WTC11 (cell line): ENCODE measurements at regions not wholly inside any gene's neighbourhood (a gene's known extent, or its start where the extent isn't known, plus 50 kb on each side); places are given as distances from the start of the nearest gene placed in this dataset.

Experiments
- ZNF232 ChIP-seq: sonication (generic); formaldehyde crosslinking; IDR thresholded peaks from 2 replicates; pipeline ENCODE4 v1.8.0; 2022; ENCODE audit warnings: mild to moderate bottlenecking, missing genetic modification reagents
- TF ChIP-seq, protein P1 (sequence below): fragments of 200-600 bp; IDR thresholded peaks from 2 replicates; pipeline ENCODE4 v1.8.0; 2022; ENCODE audit warnings: antibody characterized with exemption
- TF ChIP-seq, protein P2 (sequence below): sonication (generic); formaldehyde crosslinking; IDR thresholded peaks from 2 replicates; pipeline ENCODE4 v1.8.1; 2022; ENCODE audit warnings: missing genetic modification reagents, borderline replicate concordance
- TF ChIP-seq, protein P3 (sequence below): sonication (generic); formaldehyde crosslinking; IDR thresholded peaks from 2 replicates; pipeline ENCODE4 v1.8.0; 2022; ENCODE audit warnings: missing genetic modification reagents

DNA sequence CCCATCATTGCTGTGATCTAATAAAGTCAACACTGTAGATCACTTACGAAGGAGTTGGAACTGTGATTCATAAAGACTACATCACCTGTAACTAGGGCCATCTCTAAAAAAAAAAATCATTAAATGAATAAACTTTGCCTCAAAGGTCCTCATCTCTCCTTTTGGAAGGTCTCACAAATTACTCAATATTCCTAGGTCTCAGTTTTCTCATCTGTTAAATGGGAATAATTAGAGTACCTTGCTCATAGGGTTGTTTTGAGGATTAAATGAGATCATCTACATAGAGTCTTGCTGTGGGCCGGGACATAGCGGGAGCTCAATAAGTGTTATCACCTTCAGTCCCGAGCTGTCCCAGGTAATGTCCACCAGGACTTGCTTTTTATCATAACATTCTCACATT, 335.1 kb upstream of the PROK2 start:
- TF ChIP-seq, protein P1, sequence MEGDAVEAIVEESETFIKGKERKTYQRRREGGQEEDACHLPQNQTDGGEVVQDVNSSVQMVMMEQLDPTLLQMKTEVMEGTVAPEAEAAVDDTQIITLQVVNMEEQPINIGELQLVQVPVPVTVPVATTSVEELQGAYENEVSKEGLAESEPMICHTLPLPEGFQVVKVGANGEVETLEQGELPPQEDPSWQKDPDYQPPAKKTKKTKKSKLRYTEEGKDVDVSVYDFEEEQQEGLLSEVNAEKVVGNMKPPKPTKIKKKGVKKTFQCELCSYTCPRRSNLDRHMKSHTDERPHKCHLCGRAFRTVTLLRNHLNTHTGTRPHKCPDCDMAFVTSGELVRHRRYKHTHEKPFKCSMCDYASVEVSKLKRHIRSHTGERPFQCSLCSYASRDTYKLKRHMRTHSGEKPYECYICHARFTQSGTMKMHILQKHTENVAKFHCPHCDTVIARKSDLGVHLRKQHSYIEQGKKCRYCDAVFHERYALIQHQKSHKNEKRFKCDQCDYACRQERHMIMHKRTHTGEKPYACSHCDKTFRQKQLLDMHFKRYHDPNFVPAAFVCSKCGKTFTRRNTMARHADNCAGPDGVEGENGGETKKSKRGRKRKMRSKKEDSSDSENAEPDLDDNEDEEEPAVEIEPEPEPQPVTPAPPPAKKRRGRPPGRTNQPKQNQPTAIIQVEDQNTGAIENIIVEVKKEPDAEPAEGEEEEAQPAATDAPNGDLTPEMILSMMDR = no peak
- TF ChIP-seq ZNF232 (CRISPR knock-in tag) = no peak
- TF ChIP-seq, protein P2, sequence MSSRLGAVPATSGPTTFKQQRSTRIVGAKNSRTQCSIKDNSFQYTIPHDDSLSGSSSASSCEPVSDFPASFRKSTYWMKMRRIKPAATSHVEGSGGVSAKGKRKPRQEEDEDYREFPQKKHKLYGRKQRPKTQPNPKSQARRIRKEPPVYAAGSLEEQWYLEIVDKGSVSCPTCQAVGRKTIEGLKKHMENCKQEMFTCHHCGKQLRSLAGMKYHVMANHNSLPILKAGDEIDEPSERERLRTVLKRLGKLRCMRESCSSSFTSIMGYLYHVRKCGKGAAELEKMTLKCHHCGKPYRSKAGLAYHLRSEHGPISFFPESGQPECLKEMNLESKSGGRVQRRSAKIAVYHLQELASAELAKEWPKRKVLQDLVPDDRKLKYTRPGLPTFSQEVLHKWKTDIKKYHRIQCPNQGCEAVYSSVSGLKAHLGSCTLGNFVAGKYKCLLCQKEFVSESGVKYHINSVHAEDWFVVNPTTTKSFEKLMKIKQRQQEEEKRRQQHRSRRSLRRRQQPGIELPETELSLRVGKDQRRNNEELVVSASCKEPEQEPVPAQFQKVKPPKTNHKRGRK = no peak
- TF ChIP-seq, protein P3, sequence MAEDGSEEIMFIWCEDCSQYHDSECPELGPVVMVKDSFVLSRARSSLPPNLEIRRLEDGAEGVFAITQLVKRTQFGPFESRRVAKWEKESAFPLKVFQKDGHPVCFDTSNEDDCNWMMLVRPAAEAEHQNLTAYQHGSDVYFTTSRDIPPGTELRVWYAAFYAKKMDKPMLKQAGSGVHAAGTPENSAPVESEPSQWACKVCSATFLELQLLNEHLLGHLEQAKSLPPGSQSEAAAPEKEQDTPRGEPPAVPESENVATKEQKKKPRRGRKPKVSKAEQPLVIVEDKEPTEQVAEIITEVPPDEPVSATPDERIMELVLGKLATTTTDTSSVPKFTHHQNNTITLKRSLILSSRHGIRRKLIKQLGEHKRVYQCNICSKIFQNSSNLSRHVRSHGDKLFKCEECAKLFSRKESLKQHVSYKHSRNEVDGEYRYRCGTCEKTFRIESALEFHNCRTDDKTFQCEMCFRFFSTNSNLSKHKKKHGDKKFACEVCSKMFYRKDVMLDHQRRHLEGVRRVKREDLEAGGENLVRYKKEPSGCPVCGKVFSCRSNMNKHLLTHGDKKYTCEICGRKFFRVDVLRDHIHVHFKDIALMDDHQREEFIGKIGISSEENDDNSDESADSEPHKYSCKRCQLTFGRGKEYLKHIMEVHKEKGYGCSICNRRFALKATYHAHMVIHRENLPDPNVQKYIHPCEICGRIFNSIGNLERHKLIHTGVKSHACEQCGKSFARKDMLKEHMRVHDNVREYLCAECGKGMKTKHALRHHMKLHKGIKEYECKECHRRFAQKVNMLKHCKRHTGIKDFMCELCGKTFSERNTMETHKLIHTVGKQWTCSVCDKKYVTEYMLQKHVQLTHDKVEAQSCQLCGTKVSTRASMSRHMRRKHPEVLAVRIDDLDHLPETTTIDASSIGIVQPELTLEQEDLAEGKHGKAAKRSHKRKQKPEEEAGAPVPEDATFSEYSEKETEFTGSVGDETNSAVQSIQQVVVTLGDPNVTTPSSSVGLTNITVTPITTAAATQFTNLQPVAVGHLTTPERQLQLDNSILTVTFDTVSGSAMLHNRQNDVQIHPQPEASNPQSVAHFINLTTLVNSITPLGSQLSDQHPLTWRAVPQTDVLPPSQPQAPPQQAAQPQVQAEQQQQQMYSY (CRISPR knock-in tag) = no peak
